GM12878 (cell line): ENCODE measurements at regions not wholly inside any gene's neighbourhood (a gene's known extent, or its start where the extent isn't known, plus 50 kb on each side); places are given as distances from the start of the nearest gene placed in this dataset.

Source experiments
- ATAC-seq: fragments of 200-7000 bp; cut with Tn5 transposase; 3 replicates; pipeline ENCODE4 v1.9.1; 2020; ENCODE audit warnings: mild to moderate bottlenecking, moderate library complexity
- BruUV-seq: library from RNA; stranded (reverse); fragments of 400-500 nt; replicated peaks from 2 replicates; lab custom pipeline; 2021; lab: Mats Ljungman, UMichigan
- CTCF ChIA-PET: fragments of 300-600 bp; sonication (Branson Sonifier 250); formaldehyde crosslinking; extraction: SDS; loops from one replicate; lab custom pipeline; 2021; ENCODE audit warnings: inconsistent platforms; lab: Yijun Ruan, JAX
- POLR2A ChIA-PET: fragments of 350-600 bp; formaldehyde crosslinking; extraction: SDS; loops from one replicate; lab custom pipeline; 2021; ENCODE audit warnings: inconsistent platforms; lab: Charles Lee
- RAD21 ChIA-PET: fragments of 300-600 bp; sonication (Branson Sonifier 250); formaldehyde crosslinking; loops from one replicate; lab custom pipeline; 2023; ENCODE audit warnings: antibody characterized with exemption; ENCODE audit not compliant: unreplicated experiment; lab: Charles Lee
- SMC1A ChIA-PET: fragments of 300-600 bp; sonication (Branson Sonifier 250); formaldehyde crosslinking; loops from one replicate; lab custom pipeline; 2023; ENCODE audit not compliant: unreplicated experiment, uncharacterized antibody; lab: Charles Lee
- DNase-seq: peaks from one replicate; pipeline ENCODE4 v3.0.0-alpha.2; 2011; ENCODE audit warnings: low read depth, low spot score
- FAIRE-seq: peaks from 3 replicates; lab custom pipeline; 2011; peaks lifted over from hg19 to GRCh38; lab: Jason Lieb, UNC
- H2AFZ ChIP-seq: 2 replicates; pipeline ENCODE4 v1.6.0; 2011; ENCODE audit warnings: low read depth, low read length, control low read depth; ENCODE audit not compliant: control insufficient read depth
- H3K27ac ChIP-seq: 2 replicates; pipeline ENCODE4 v1.5.1; 2011; ENCODE audit warnings: control low read depth; ENCODE audit not compliant: control insufficient read depth, insufficient read depth
- H3K27me3 ChIP-seq, 2 experiments: replicated peaks in 1 of 2; 2 replicates each; pipeline versions ENCODE4 v1.6.0 to v1.6.1; 2011; ENCODE audit warnings: low read length in 1 of 2; ENCODE audit not compliant: control insufficient read depth in 2 of 2, insufficient read depth in 2 of 2
- H3K36me3 ChIP-seq, 2 experiments: 2 replicates each; pipeline ENCODE4 v1.5.1; 2011; ENCODE audit warnings: low read length in 1 of 2; ENCODE audit not compliant: control insufficient read depth in 2 of 2, insufficient read depth in 2 of 2
- H3K4me1 ChIP-seq: 2 replicates; pipeline ENCODE4 v1.6.1; 2011; ENCODE audit warnings: mild to moderate bottlenecking, low read length, moderate library complexity, mixed read lengths; ENCODE audit not compliant: control insufficient read depth, insufficient read depth
- H3K4me2 ChIP-seq: 2 replicates; pipeline ENCODE4 v1.6.0; 2011; ENCODE audit warnings: control low read depth; ENCODE audit not compliant: control insufficient read depth, insufficient read depth
- H3K4me3 ChIP-seq: fragments of 200-600 bp; sonication (generic); 2 replicates; pipeline ENCODE4 v1.5.1; 2016
- H3K79me2 ChIP-seq: 2 replicates; pipeline ENCODE4 v1.6.0; 2011; ENCODE audit warnings: low read length; ENCODE audit not compliant: control insufficient read depth, insufficient read depth
- H3K9ac ChIP-seq: 2 replicates; pipeline ENCODE4 v1.8.0; 2011; ENCODE audit warnings: low read length, control low read depth, mixed read lengths; ENCODE audit not compliant: control insufficient read depth, insufficient read depth
- H3K9me3 ChIP-seq: replicated peaks from 3 replicates; pipeline ENCODE4 v1.5.1; 2011; ENCODE audit warnings: mild to moderate bottlenecking, low read length; ENCODE audit not compliant: control insufficient read depth, insufficient read depth
- H4K20me1 ChIP-seq: 2 replicates; pipeline ENCODE4 v1.6.0; 2011; ENCODE audit not compliant: control insufficient read depth, insufficient read depth
- BHLHE40 ChIP-seq, 2 experiments: fragments of 450-650 bp in 1 of 2; IDR thresholded peaks; 2 replicates each; pipeline ENCODE4 v1.6.1; 2011 to 2017; ENCODE audit warnings: low read depth in 2 of 2, borderline replicate concordance in 1 of 2, improper control_type of control experiment in 1 of 2, low read length in 1 of 2, mild to moderate bottlenecking in 1 of 2
- EGR1 ChIP-seq, 2 experiments: IDR thresholded peaks; 1 replicate in 1 of 2; 2 replicates in 1 of 2; pipeline ENCODE4 v1.6.1; 2011 to 2012; ENCODE audit warnings: low read depth in 2 of 2, low read length in 2 of 2, borderline replicate concordance in 1 of 2, mild to moderate bottlenecking in 1 of 2, moderate library complexity in 1 of 2
- JUNB ChIP-seq: IDR thresholded peaks from 2 replicates; pipeline ENCODE4 v1.6.1; 2016; ENCODE audit warnings: antibody characterized with exemption, mild to moderate bottlenecking
- NR2C1 ChIP-seq: fragments of 450-650 bp; IDR thresholded peaks from 2 replicates; pipeline ENCODE4 v1.6.1; 2017; ENCODE audit warnings: antibody characterized with exemption, mild to moderate bottlenecking, moderate library complexity
- NR2F1 ChIP-seq: fragments of 450-650 bp; conservative IDR thresholded peaks from 2 replicates; pipeline ENCODE4 v1.6.1; 2017; ENCODE audit warnings: mild to moderate bottlenecking
- RUNX3 ChIP-seq: IDR thresholded peaks from 2 replicates; pipeline ENCODE4 v1.6.1; 2012; ENCODE audit warnings: low read length, inconsistent platforms
- TCF12 ChIP-seq: IDR thresholded peaks from 2 replicates; pipeline ENCODE4 v1.6.1; 2011; ENCODE audit warnings: low read depth, mild to moderate bottlenecking, low read length
- WGBS: methylation state at CpG from one replicate; pipeline ENCODE4 v1.1.6; 2016; ENCODE audit warnings: low lambda C conversion rate; ENCODE audit not compliant: insufficient replicate concordance, insufficient coverage; ENCODE audit errors: missing lambda C conversion rate; 5-methylcytosine and 5-hydroxymethylcytosine counted together
- in situ Hi-C: fragments of 300-500 bp; cut with MboI; formaldehyde crosslinking; loops from 9 replicates; pipeline ENCODE4 v1.14.3; 2018; ENCODE audit warnings: mixed read lengths
- intact Hi-C: fragments of 100-400 bp; cut with micrococcal nuclease; formaldehyde crosslinking; loops from one replicate; pipeline ENCODE4 v1.14.2; 2022; ENCODE audit not compliant: unreplicated experiment
- TF ChIP-seq, protein P1 (sequence below): fragments of 450-650 bp; IDR thresholded peaks from 2 replicates; pipeline ENCODE4 v1.6.1; 2016; ENCODE audit warnings: mild to moderate bottlenecking
- TF ChIP-seq, protein P2 (sequence below): fragments of 450-650 bp; IDR thresholded peaks from 2 replicates; pipeline ENCODE4 v1.6.1; 2017; ENCODE audit warnings: mild to moderate bottlenecking, moderate library complexity

- WGBS: 0% methylated on average over 1 of the region's 1 CpG
- H3K9me3 ChIP-seq: no peaks in the 10 kb centered on the region; the same call in 2 of the 3 replicates
- ATAC-seq (peak; percentile 91), DNase-seq (no peak), FAIRE-seq (no peak)
- no peak overlapping the region for H3K4me2 ChIP-seq
- ChIA-PET POLR2A (no interaction called here), RAD21 (no interaction called here), SMC1A (interaction anchor here (1.2 kb wide), 1 partner anchor 121 kb away, joined by 3 read pairs; no protein-coding TSS in a partner anchor), CTCF (no interaction called here)
- no peak overlapping the region for H2AFZ ChIP-seq
- H3K4me1 ChIP-seq: no peaks in the 10 kb centered on the region
- H3K36me3 ChIP-seq: no peaks in the 10 kb centered on the region
- intact Hi-C loops (no loop called here), in situ Hi-C loops (no loop called here)
- no peaks in the 10 kb centered on the region for H3K79me2 ChIP-seq
- BruUV-seq: no TSS peak
- H3K27me3 ChIP-seq: no peaks in the 10 kb centered on the region
- H3K9ac ChIP-seq: no peak overlapping the region
- H4K20me1 ChIP-seq: no peaks in the 10 kb centered on the region
- TF ChIP-seq, protein P1, sequence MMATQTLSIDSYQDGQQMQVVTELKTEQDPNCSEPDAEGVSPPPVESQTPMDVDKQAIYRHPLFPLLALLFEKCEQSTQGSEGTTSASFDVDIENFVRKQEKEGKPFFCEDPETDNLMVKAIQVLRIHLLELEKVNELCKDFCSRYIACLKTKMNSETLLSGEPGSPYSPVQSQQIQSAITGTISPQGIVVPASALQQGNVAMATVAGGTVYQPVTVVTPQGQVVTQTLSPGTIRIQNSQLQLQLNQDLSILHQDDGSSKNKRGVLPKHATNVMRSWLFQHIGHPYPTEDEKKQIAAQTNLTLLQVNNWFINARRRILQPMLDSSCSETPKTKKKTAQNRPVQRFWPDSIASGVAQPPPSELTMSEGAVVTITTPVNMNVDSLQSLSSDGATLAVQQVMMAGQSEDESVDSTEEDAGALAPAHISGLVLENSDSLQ: peak; percentile 36; the same call in 1 of the 2 replicates
- peak; percentile 31; the same call in 1 of the 2 replicates for TF ChIP-seq JUNB
- no peak for TF ChIP-seq TCF12
- no peak overlapping the region for H3K27ac ChIP-seq
- H3K4me3 ChIP-seq: no peak overlapping the region
Observed at GRCh38 chr12:60724475-60724874, 1128.6 kb downstream of the SLC16A7 start.

- H3K4me1 ChIP-seq: no peaks in the 10 kb centered on the region
- intact Hi-C loops: no loop called here
- ChIA-PET RAD21 (no interaction called here), CTCF (no interaction called here), POLR2A (no interaction called here), SMC1A (no interaction called here)
- in situ Hi-C loops: no loop called here
- H3K9ac ChIP-seq: no peak overlapping the region
- no peak overlapping the region for H3K4me3 ChIP-seq
- H3K27ac ChIP-seq: no peak overlapping the region
- FAIRE-seq (no peak), DNase-seq (no peak), ATAC-seq (peak; percentile 81)
- H3K9me3 ChIP-seq: no peaks in the 10 kb centered on the region; the same call in 2 of the 3 replicates
- no peak overlapping the region for H3K4me2 ChIP-seq
- H3K36me3 ChIP-seq: no peaks in the 10 kb centered on the region
- H4K20me1 ChIP-seq: no peaks in the 10 kb centered on the region
- no peaks in the 10 kb centered on the region for H3K27me3 ChIP-seq
- H3K79me2 ChIP-seq: no peaks in the 10 kb centered on the region
- no TSS peak for BruUV-seq
- H2AFZ ChIP-seq: no peak overlapping the region
- TF ChIP-seq, protein P2, sequence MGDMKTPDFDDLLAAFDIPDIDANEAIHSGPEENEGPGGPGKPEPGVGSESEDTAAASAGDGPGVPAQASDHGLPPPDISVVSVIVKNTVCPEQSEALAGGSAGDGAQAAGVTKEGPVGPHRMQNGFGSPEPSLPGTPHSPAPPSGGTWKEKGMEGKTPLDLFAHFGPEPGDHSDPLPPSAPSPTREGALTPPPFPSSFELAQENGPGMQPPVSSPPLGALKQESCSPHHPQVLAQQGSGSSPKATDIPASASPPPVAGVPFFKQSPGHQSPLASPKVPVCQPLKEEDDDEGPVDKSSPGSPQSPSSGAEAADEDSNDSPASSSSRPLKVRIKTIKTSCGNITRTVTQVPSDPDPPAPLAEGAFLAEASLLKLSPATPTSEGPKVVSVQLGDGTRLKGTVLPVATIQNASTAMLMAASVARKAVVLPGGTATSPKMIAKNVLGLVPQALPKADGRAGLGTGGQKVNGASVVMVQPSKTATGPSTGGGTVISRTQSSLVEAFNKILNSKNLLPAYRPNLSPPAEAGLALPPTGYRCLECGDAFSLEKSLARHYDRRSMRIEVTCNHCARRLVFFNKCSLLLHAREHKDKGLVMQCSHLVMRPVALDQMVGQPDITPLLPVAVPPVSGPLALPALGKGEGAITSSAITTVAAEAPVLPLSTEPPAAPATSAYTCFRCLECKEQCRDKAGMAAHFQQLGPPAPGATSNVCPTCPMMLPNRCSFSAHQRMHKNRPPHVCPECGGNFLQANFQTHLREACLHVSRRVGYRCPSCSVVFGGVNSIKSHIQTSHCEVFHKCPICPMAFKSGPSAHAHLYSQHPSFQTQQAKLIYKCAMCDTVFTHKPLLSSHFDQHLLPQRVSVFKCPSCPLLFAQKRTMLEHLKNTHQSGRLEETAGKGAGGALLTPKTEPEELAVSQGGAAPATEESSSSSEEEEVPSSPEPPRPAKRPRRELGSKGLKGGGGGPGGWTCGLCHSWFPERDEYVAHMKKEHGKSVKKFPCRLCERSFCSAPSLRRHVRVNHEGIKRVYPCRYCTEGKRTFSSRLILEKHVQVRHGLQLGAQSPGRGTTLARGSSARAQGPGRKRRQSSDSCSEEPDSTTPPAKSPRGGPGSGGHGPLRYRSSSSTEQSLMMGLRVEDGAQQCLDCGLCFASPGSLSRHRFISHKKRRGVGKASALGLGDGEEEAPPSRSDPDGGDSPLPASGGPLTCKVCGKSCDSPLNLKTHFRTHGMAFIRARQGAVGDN: no peak
- TF ChIP-seq BHLHE40 (IDR thresholded peaks at IDR 0.05; ENCODE audit: borderline replicate concordance in 1 of 2, low read depth in 2 of 2, low read length in 1 of 2) (no peak), NR2C1 (no peak), EGR1 (IDR thresholded peaks at IDR 0.05; ENCODE audit: borderline replicate concordance in 1 of 2, low read depth in 2 of 2, low read length in 2 of 2) (no peak), NR2F1 (no peak), RUNX3 (no peak)
Observed at GRCh38 chr12:60724984-60725383, 1129.2 kb downstream of the SLC16A7 start.
